Activated naive CD4-positive, alpha-beta T cell treated with anti-CD3 and anti-CD28 coated beads for 36 hours (primary cell): ENCODE measurements at regions not wholly inside any gene's neighbourhood (a gene's known extent, or its start where the extent isn't known, plus 50 kb on each side); places are given as distances from the start of the nearest gene placed in this dataset.

Experiments
- CTCF ChIA-PET: fragments of 350-600 bp; sonication (Branson Sonifier 250); formaldehyde crosslinking; loops from one replicate; lab custom pipeline; 2021; ENCODE audit warnings: antibody characterized with exemption; lab: Charles Lee
- DNase-seq: peaks from one replicate; pipeline ENCODE4 v3.0.0-alpha.2; 2020
- H3K27ac Mint-ChIP-seq: one replicate; pipeline ENCODE4 v1.8.0; 2021; ENCODE audit warnings: mild to moderate bottlenecking, mixed read lengths
- H3K27me3 Mint-ChIP-seq: one replicate; pipeline ENCODE4 v1.8.0; 2021; ENCODE audit warnings: low read depth, mixed read lengths
- H3K36me3 Mint-ChIP-seq: one replicate; pipeline ENCODE4 v1.8.0; 2021; ENCODE audit warnings: low read depth, mixed read lengths
- H3K4me1 Mint-ChIP-seq: one replicate; pipeline ENCODE4 v1.8.0; 2021; ENCODE audit warnings: low read depth, mixed read lengths
- H3K4me3 Mint-ChIP-seq: one replicate; pipeline ENCODE4 v1.8.0; 2021; ENCODE audit warnings: mild to moderate bottlenecking, moderate library complexity, mixed read lengths
- H3K9me3 Mint-ChIP-seq: one replicate; pipeline ENCODE4 v1.8.0; 2021; ENCODE audit warnings: mixed read lengths
- intact Hi-C: fragments of 100-400 bp; cut with micrococcal nuclease; formaldehyde crosslinking; loops from one replicate; pipeline ENCODE4 v1.15.1; 2023

- no peak overlapping the region for H3K27ac Mint-ChIP-seq
- H3K27me3 Mint-ChIP-seq: no peaks in the 10 kb centered on the region
- H3K36me3 Mint-ChIP-seq: no peaks in the 10 kb centered on the region
- no peak overlapping the region for H3K4me3 Mint-ChIP-seq
- CTCF ChIA-PET: no interaction called here
- no peak for DNase-seq
- intact Hi-C loops: no loop called here
- H3K9me3 Mint-ChIP-seq: no peaks in the 10 kb centered on the region
- H3K4me1 Mint-ChIP-seq: no peaks in the 10 kb centered on the region
Measured at GRCh38 chr6:74753883-74754600, 451.8 kb downstream of the COL12A1 start.

GRCh38 chr6:74752303-74752702, 453.6 kb downstream of the COL12A1 start:
- Mint-ChIP-seq H3K36me3 (no peaks in the 10 kb centered on the region), H3K9me3 (no peaks in the 10 kb centered on the region), H3K27me3 (no peaks in the 10 kb centered on the region), H3K4me1 (no peaks in the 10 kb centered on the region), H3K4me3 (no peak overlapping the region), H3K27ac (no peak overlapping the region)
- intact Hi-C loops: no loop called here
- DNase-seq: no peak
- CTCF ChIA-PET: no interaction called here

GRCh38 chr6:74750826-74751225, 455.0 kb downstream of the COL12A1 start:
- no peak for DNase-seq
- no peaks in the 10 kb centered on the region for H3K4me1 Mint-ChIP-seq
- no peak overlapping the region for H3K27ac Mint-ChIP-seq
- no peaks in the 10 kb centered on the region for H3K27me3 Mint-ChIP-seq
- no peak overlapping the region for H3K4me3 Mint-ChIP-seq
- no peaks in the 10 kb centered on the region for H3K9me3 Mint-ChIP-seq
- H3K36me3 Mint-ChIP-seq: no peaks in the 10 kb centered on the region
- intact Hi-C loops: no loop called here
- CTCF ChIA-PET: no interaction called here

- Mint-ChIP-seq H3K4me3 (no peak overlapping the region), H3K9me3 (no peaks in the 10 kb centered on the region), H3K27me3 (no peaks in the 10 kb centered on the region), H3K4me1 (no peaks in the 10 kb centered on the region), H3K27ac (no peak overlapping the region), H3K36me3 (no peaks in the 10 kb centered on the region)
- CTCF ChIA-PET: no interaction called here
- intact Hi-C loops: loop anchor here (5.0 kb wide), 1 partner anchor 458 kb away; the partner anchor contains the start of gene COL12A1
- DNase-seq: no peak
Measured at GRCh38 chr6:74749211-74750147, 456.4 kb downstream of the COL12A1 start.

- H3K4me1 Mint-ChIP-seq: no peaks in the 10 kb centered on the region
- no peak overlapping the region for H3K4me3 Mint-ChIP-seq
- H3K36me3 Mint-ChIP-seq: no peaks in the 10 kb centered on the region
- H3K9me3 Mint-ChIP-seq: no peaks in the 10 kb centered on the region
- intact Hi-C loops: loop anchor here (5.0 kb wide), 1 partner anchor 462 kb away; the partner anchor contains the start of gene COL12A1
- CTCF ChIA-PET: no interaction called here
- H3K27me3 Mint-ChIP-seq: no peaks in the 10 kb centered on the region
- H3K27ac Mint-ChIP-seq: no peak overlapping the region
- no peak for DNase-seq
Measured at GRCh38 chr6:74745670-74746069, 460.2 kb downstream of the COL12A1 start.

GRCh38 chr6:74742793-74743508, 462.9 kb downstream of the COL12A1 start:
- Mint-ChIP-seq H3K4me3 (no peak overlapping the region), H3K9me3 (no peaks in the 10 kb centered on the region), H3K4me1 (no peaks in the 10 kb centered on the region), H3K27ac (no peak overlapping the region), H3K36me3 (no peaks in the 10 kb centered on the region), H3K27me3 (no peaks in the 10 kb centered on the region)
- no peak for DNase-seq
- CTCF ChIA-PET: no interaction called here
- intact Hi-C loops: no loop called here

- Mint-ChIP-seq H3K4me1 (no peaks in the 10 kb centered on the region), H3K36me3 (no peaks in the 10 kb centered on the region)
- CTCF ChIA-PET: no interaction called here
Measured at GRCh38 chr6:74741646-74742045, 464.2 kb downstream of the COL12A1 start.

GRCh38 chr6:74735304-74735703, 470.5 kb downstream of the COL12A1 start:
- H3K4me1 Mint-ChIP-seq: no peaks in the 10 kb centered on the region
- H3K27me3 Mint-ChIP-seq: no peaks in the 10 kb centered on the region
- intact Hi-C loops: no loop called here
- H3K36me3 Mint-ChIP-seq: no peaks in the 10 kb centered on the region
- no peak overlapping the region for H3K4me3 Mint-ChIP-seq
- H3K27ac Mint-ChIP-seq: no peak overlapping the region
- peaks cover 1% of the 10 kb centered on the region for H3K9me3 Mint-ChIP-seq
- CTCF ChIA-PET: no interaction called here
- no peak for DNase-seq

More at GRCh38 chr6:74741646-74742045, 464.2 kb downstream of the COL12A1 start:
- no peaks in the 10 kb centered on the region for H3K27me3 Mint-ChIP-seq
- no peak overlapping the region for H3K4me3 Mint-ChIP-seq
- intact Hi-C loops: no loop called here
- H3K27ac Mint-ChIP-seq: no peak overlapping the region
- H3K9me3 Mint-ChIP-seq: no peaks in the 10 kb centered on the region
- no peak for DNase-seq

- no peak overlapping the region for H3K27ac Mint-ChIP-seq
- no peaks in the 10 kb centered on the region for H3K27me3 Mint-ChIP-seq
- no peak overlapping the region for H3K4me3 Mint-ChIP-seq
- intact Hi-C loops: no loop called here
- H3K4me1 Mint-ChIP-seq: no peaks in the 10 kb centered on the region
- H3K9me3 Mint-ChIP-seq: peaks cover 1% of the 10 kb centered on the region
- no peak for DNase-seq
- CTCF ChIA-PET: no interaction called here
- no peaks in the 10 kb centered on the region for H3K36me3 Mint-ChIP-seq
Measured at GRCh38 chr6:74734901-74735300, 471.0 kb downstream of the COL12A1 start.

GRCh38 chr6:74733830-74734620, 471.8 kb downstream of the COL12A1 start:
- Mint-ChIP-seq H3K9me3 (peaks cover 1% of the 10 kb centered on the region), H3K36me3 (no peaks in the 10 kb centered on the region), H3K27ac (no peak overlapping the region), H3K4me3 (no peak overlapping the region), H3K4me1 (no peaks in the 10 kb centered on the region), H3K27me3 (no peaks in the 10 kb centered on the region)
- no peak for DNase-seq
- CTCF ChIA-PET: no interaction called here
- intact Hi-C loops: no loop called here

GRCh38 chr6:74731931-74732330, 473.9 kb downstream of the COL12A1 start:
- CTCF ChIA-PET: no interaction called here
- Mint-ChIP-seq H3K9me3 (peaks cover 1% of the 10 kb centered on the region), H3K4me3 (no peak overlapping the region), H3K36me3 (no peaks in the 10 kb centered on the region), H3K27me3 (no peaks in the 10 kb centered on the region), H3K4me1 (no peaks in the 10 kb centered on the region), H3K27ac (no peak overlapping the region)
- intact Hi-C loops: no loop called here
- DNase-seq: no peak

- Mint-ChIP-seq H3K27ac (no peak overlapping the region), H3K4me1 (no peaks in the 10 kb centered on the region), H3K27me3 (no peaks in the 10 kb centered on the region), H3K4me3 (no peak overlapping the region), H3K36me3 (no peaks in the 10 kb centered on the region), H3K9me3 (peaks cover 1% of the 10 kb centered on the region)
- CTCF ChIA-PET: no interaction called here
- no peak for DNase-seq
- intact Hi-C loops: no loop called here
Measured at GRCh38 chr6:74731204-74731603, 474.6 kb downstream of the COL12A1 start.
